HG03439 (cell line): ENCODE measurements at regions not wholly inside any gene's neighbourhood (a gene's known extent, or its start where the extent isn't known, plus 50 kb on each side); places are given as distances from the start of the nearest gene placed in this dataset.

Experiments
- ATAC-seq: cut with Tn5 transposase; IDR thresholded peaks from one replicate; pipeline ENCODE4 v1.9.1; 2021; ENCODE audit warnings: mild to moderate bottlenecking, moderate library complexity; ENCODE audit not compliant: unreplicated experiment

GRCh38 chr10:20958764-20959163 is 61.7 kb upstream of the NEBL start:
- no peak for ATAC-seq

DNA sequence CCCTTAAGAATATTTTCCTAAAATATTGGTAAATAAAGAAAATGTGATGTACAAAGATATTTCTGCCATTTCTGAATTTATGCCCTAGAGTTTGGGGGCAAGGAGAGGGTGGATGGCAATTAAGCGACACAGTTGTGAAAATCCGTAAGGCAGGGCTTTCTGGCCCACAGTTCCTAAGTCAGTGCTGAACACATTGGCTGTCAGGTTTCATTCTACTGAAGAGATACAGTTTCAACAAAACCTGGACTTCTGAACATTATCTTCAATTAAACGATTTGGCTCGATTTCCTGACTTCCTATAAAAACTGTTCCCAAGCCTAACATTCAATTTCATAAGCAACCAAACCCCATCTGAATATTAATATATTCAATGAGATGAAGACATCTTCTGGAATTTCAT is 61.1 kb upstream of the NEBL start:
- ATAC-seq = no peak

- ATAC-seq = no peak
Measured at GRCh38 chr10:20957744-20958143, 60.6 kb upstream of the NEBL start.

- ATAC-seq = no peak
Measured at GRCh38 chr10:20956843-20957242, 59.7 kb upstream of the NEBL start.

DNA sequence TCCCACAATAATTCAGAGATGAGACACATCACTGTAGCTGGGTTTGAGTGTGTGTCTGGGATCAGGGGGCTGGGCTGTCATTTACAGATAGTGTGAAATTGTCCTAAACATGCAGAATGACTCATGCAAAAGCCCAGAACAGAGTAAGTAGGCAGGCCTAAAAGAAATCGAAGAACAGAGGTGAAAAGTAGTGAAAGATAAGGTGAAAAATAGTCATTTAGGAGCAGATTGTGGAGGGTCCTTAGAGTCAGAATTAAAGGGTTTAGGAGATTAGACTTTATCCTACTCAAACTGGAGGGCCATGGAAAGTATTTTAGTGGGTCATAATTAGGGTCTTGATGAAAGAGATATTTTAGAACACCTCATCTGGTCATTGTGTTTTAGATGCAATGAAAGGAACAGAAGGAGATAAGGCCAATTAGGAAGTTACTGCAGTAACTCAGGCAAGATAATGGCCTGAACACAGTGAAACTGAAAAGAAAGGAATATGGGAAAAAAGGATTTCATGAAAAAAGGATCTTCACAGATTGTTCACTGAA is 58.3 kb upstream of the NEBL start:
- no peak for ATAC-seq

DNA sequence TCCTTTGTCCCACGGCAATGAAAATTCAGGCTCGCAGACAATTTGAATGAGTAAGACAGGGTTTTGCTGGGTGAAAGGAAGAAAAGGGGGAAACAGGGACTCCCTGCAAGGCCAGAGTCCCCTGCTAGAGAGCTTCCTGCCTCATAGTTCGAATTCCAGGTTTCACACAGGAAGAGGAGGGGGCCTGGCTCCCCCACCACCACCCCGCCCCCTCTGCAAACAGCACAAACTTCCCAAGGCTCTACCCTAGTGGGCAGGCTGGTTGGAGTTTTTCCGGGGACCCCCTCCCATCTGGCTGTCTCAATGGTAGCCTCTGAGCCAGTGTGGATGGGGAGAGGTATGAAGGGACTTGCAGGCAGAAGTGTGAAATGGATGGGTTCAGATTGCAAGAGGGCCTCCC is 57.4 kb upstream of the NEBL start:
- no peak for ATAC-seq

DNA sequence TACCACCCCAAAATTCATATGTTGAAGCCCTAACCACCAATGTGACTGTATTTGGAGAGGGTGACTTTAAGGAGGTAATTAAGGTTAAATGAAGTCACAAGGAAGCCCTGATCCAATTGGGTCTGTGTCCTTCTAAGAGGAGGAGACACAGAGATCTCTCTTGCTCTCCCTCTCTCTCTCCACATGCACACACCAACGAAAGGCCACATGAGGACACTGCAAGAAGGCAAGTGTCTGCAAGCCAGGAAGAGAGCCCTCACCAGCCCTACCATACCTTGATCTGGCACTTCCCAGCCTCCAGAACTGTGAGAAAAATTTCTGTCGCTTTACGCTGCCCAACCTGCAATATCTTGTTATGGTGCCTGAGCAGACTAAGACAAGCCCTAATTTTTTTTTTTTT is 56.0 kb upstream of the NEBL start:
- ATAC-seq = no peak

GRCh38 chr10:20949967-20950366 is 52.9 kb upstream of the NEBL start:
- no peak for ATAC-seq

- peak; percentile 70 for ATAC-seq
Measured at GRCh38 chr10:20948686-20949327, 51.7 kb upstream of the NEBL start.
